ENCODE measurements at regions not wholly inside any gene's neighbourhood (a gene's known extent, or its start where the extent isn't known, plus 50 kb on each side); places are given as distances from the start of the nearest gene placed in this dataset.
A peak's percentile ranks its signal among the peaks of the same experiment; 100 is the strongest.
"Not testable (repeated sequence)": the region's sequence is repeated elsewhere in the genome, so short reads cannot be mapped to it uniquely, and the experiment has no call there.

- DNase-seq = no peak
These were observed 615.6 kb upstream of the CDH2 start for GRCh38 chr18:28792404-28793086.

DNA sequence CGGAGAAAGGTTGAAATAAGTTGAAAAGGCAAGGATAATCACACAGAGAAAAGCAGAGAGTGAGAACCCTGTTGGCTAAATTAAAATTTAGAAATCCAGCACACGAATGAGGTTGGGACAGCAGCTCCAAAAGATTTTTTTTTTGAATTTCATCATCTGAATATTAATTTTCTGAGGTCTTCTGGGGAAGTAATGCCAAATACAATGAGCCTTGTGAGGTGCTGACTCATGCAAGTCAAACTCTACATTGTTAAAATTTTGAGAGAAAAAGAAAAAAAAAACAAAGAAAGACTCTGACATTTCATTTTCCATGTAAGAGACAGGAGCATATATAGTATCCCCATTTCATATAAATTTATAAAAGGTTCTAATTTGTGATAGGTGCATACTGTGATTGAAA lies 614.2 kb upstream of the CDH2 start:
- no peak for DNase-seq

DNA sequence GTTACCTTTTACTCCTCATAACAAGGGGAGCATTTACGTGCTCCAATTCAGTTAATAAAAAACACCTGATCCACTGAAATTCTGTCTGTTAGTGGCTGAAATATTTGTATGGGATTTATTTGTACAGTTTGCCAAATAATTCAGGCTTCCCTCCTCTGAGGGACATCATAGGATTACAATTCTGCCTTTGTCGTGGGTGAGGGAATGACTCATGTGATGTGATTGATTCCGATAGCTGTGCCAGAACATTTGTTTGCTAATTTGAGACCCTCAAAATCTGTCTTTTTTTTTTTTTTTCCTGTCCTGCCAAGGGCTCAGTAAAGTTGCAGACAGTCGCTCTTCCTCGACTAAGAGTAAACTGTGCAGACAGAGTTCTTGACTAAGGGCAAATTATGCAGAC lies 612.6 kb upstream of the CDH2 start:
- no peak for DNase-seq

DNA sequence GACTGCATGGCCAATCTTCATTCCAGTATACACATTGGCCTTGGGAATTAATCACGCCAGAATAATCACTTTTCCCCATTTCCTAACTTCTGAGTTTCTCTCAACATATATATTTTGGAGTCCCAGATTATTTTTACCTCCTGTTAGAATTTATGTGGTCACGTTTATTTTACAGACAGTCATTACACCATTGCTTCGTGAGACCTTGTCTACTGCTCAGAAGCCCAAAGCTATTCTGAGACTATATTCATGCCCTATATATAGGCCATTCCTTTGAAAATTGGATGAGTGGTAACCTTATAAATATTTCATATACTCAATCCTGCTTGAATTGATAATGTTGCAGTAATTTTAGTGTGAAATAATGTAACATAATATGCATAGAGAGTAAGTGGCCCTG lies 610.0 kb upstream of the CDH2 start:
- no peak for DNase-seq

DNA sequence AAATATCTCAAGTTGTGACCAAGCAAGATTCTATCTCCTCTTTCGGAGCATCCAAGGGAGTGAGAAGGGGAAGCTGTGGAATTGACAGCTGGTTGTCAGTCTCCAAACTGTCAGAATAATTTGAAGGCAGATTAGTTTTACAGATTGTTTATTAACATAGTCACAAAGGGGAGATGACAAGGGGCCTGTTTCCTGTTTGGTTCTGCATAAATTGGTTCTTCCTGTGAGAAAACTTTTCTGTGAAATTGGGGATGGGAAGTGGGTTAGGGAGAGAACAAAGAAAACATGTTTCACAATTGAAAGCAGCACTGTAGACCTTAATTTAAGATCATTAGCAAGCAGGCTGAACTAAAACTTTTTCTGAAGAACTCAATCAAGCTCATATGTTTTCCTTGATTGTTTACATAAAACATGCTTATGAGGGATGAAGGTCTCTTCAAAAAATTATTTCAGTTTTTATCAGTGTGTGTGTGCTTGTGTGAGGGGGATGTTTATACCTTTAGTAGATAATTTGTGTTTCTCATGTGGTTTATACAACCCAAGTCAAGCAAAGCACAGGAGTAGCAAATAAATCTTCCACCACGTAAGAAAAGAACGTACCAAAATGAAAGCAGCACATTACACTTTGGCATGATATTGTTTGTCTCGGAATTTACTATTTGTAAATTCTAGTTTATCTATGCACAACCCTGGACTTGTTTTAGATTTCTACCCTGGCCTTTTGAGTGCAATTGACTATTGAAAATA lies 604.9 kb upstream of the CDH2 start:
- no peak for DNase-seq

GRCh38 chr18:28778706-28779105 lies 601.8 kb upstream of the CDH2 start:
- no peak for DNase-seq

GRCh38 chr18:28777756-28778155 lies 600.8 kb upstream of the CDH2 start:
- no peak for DNase-seq

- no peak for DNase-seq
These were observed 594.9 kb upstream of the CDH2 start for GRCh38 chr18:28771849-28772248.

DNA sequence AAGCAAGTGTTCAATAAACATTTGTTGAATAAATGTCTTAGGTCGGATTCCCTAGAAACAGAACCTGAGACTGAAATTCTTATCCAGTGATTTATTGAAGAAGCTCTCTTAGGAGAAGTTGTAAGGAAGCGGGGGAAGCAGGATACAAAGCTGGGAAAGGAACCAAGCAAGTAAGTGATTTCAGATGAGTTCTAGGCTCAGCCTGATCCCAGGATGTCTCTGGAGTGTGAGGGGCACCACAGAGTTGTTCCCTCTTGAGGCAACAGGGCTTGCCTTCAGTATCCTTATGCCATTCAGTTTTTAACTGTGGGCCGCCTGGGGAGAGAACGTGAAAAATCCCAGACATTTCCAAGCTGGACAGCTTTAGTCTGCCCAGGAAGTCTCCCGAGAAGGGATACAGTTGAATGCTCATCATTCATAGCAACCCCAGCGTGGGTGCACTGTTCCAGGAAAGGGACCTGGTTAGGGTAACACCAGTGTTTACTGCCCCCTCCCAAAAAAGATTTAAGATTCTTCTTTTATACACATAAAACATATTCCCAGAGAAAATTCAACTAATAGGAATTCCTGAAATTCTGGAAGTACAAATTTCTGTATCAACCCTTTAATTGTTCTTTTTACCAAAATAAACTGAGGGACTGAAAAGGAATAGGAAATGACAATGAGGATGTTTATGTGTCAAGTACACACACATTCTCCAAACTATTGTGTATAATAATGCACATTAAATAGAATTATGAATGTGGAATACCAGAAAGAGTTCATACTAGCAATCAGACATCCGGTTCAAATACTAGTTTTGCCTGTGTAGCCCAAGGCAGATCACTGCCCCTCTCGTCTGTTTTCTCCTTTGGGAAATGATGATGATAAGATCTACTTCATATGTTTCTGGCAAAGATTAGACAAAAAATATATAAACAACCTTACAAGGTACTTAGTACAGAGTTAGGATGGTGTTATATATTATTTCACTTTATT lies 592.1 kb upstream of the CDH2 start:
- no peak for DNase-seq

- peak; percentile 1 for DNase-seq
These were observed 590.8 kb upstream of the CDH2 start for GRCh38 chr18:28767727-28768211.

GRCh38 chr18:28767201-28767600 lies 590.3 kb upstream of the CDH2 start:
- no peak for DNase-seq

DNA sequence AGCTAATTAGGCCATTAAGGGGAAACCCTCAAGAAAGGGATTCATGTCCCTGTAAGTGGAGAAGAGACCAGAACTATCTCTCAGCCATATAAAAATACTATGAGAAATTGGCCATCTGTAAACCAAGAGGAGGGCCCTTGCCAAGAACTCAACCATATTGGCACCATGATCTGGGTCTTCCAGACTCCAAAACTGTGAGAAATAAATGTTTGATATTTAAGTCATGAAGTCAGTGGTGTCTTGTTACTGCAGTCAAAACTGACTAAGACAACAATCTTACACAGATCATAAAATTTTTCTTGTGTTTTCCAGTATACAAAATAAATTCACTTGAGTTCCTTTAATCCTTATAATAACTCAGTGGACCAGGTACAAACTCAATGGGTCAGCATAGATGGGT lies 589.8 kb upstream of the CDH2 start:
- DNase-seq = no peak

DNA sequence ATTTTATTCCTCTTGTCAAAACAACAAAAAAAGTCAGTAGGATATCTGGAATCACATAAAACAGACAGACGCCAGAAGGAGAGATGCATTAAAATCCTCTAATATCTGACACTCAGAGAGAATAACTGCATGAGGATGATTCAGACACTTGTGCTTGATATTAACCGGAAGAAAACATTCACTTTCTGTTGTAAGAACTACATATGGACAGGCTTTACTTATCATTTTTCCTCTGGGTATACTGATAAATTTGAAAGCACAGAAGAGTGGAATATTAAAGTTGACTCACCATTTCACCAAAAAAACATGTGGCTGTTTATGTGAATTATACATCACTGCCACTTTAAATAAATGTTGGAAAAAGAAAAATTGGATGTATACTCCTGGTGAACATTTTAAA lies 589.1 kb upstream of the CDH2 start:
- DNase-seq = no peak

DNA sequence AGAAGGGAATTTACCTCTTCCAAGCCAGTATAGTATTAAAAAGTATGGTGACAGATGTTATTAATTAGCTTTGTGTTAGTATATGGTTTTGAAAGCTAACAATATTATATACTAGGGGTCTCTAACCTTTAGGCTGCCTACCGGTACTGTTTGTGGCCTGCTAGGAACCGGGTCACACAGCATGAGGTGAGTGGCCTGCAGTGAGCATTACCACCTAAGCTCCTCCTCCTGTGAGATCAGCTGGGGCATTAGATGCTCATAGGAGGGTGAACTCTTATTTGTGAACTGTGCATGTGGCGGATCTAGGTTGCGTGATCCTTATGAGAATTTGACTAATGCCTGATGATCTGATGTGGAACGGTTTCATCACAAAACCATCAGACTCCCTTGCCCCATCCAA lies 583.4 kb upstream of the CDH2 start:
- no peak for DNase-seq

GRCh38 chr18:28757466-28758008 lies 580.6 kb upstream of the CDH2 start:
- no peak for DNase-seq

DNA sequence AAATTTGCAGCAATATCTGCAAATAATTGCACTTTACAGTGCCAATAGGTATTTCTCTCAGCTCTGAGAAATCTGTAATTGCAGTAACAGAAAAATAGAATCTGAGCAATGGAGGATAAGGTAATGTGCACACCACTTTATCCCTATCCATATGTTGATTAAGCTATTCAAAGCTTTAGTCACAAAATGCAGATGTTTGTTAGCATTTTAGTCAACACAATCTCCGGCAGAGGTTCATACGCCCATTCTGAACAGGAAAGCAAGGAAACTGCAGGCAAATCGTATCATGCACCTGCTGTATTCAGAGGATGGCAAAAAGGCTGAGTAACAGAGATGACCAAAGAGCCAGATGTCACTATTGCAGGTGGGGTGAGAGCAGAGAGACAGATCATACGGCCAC lies 566.2 kb upstream of the CDH2 start:
- no peak for DNase-seq

GRCh38 chr18:28740575-28740974 lies 563.6 kb upstream of the CDH2 start:
- no peak for DNase-seq

DNA sequence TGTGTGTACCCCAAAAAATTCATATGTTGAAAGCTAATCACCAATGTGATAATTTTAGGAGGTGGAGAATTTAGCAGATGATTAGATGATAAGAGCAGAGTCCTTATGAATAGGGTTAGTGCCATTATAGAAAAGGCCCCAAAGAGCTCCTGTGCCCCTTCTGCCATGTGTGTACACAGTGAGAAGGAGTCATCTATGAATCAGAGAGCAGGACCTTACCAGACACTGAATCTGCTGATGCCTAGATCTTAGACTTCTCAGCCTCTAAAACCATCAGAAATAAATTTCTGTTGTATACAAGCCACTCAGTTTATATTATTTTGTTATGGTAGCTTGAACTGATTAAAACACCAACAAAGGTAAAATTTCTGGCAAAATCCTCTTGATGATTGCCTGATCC lies 560.0 kb upstream of the CDH2 start:
- DNase-seq = no peak

DNA sequence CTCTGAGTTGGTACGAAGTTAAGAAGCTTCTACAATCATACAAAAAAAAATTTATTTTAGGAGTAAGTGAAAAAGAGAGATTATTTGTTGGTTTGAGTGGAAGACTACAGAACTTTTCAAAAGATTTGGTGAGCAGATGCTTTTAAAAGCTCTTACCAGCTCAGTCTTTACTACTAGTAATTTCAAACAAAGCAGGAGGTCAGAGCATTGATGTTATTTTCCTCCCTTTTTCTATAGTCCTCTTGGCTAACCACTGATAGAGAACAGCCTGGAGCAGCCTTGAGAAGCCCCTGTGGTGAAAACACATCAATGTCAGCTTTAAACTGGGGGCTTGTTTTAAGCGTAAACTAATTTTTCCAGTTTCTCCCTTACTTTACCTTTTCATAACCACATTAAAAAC lies 559.3 kb upstream of the CDH2 start:
- no peak for DNase-seq

- no peak for DNase-seq
These were observed 558.8 kb upstream of the CDH2 start for GRCh38 chr18:28735731-28736130.

- no peak for DNase-seq
These were observed 552.4 kb upstream of the CDH2 start for GRCh38 chr18:28729321-28729720.

GRCh38 chr18:28728891-28729290 lies 552.0 kb upstream of the CDH2 start:
- DNase-seq = no peak

GRCh38 chr18:28727189-28727588 lies 550.3 kb upstream of the CDH2 start:
- not testable (repeated sequence) for DNase-seq
